Kidney (tissue), 13 donors: ENCODE measurements at regions not wholly inside any gene's neighbourhood (a gene's known extent, or its start where the extent isn't known, plus 50 kb on each side); places are given as distances from the start of the nearest gene placed in this dataset.
A peak's percentile ranks its signal among the peaks of the same experiment; 100 is the strongest.

Experiments used
- DNase-seq, 5 donors: peaks; one replicate each; pipeline ENCODE4 v3.0.0-alpha.2; 2013 to 2020
- FAIRE-seq: peaks from 2 replicates; lab custom pipeline; 2012; peaks lifted over from hg19 to GRCh38; lab: Jason Lieb, UNC
- H3K27ac ChIP-seq, 2 donors: one replicate each; pipeline ENCODE4 v1.7.0; 2013; ENCODE audit warnings: low read depth in 2 of 2, low read length in 2 of 2, inconsistent platforms in 1 of 2
- H3K27me3 ChIP-seq: one replicate; pipeline ENCODE4 v1.7.1; 2013; ENCODE audit warnings: low read length, inconsistent platforms; ENCODE audit not compliant: control insufficient read depth, insufficient read depth
- H3K36me3 ChIP-seq, 3 donors: one replicate each; pipeline versions ENCODE4 v1.7.0 to v1.7.1; 2013; ENCODE audit warnings: low read length in 3 of 3, control low read depth in 1 of 3, inconsistent platforms in 1 of 3; ENCODE audit not compliant: insufficient read depth in 3 of 3, control insufficient read depth in 2 of 3
- H3K4me1 ChIP-seq, 3 donors: one replicate each; pipeline versions ENCODE4 v1.7.0 to v1.7.1; 2013; ENCODE audit warnings: low read length in 3 of 3, inconsistent platforms in 1 of 3, low read depth in 1 of 3; ENCODE audit not compliant: control insufficient read depth in 2 of 3, insufficient read depth in 2 of 3
- H3K4me3 ChIP-seq, 3 donors: one replicate each; pipeline versions ENCODE4 v1.7.0 to v1.8.1; 2013; ENCODE audit warnings: low read length in 3 of 3, control low read depth in 1 of 3, inconsistent platforms in 1 of 3
- H3K9ac ChIP-seq, 3 donors: one replicate each; pipeline versions ENCODE4 v1.7.0 to v1.7.1; 2013; ENCODE audit warnings: low read length in 3 of 3, control low read depth in 1 of 3, inconsistent platforms in 1 of 3
- H3K9me3 ChIP-seq, 3 donors: one replicate each; pipeline versions ENCODE4 v1.7.0 to v1.7.1; 2013; ENCODE audit warnings: low read length in 3 of 3, control low read depth in 1 of 3, inconsistent platforms in 1 of 3; ENCODE audit not compliant: control insufficient read depth in 2 of 3, insufficient read depth in 1 of 3
- intact Hi-C: fragments of 100-400 bp; cut with DNase I; formaldehyde crosslinking; loops from one replicate; pipeline ENCODE4 v1.11.1; 2022
- TF ChIP-seq, protein P1 (sequence below): IDR thresholded peaks from 3 replicates; pipeline ENCODE4 v1.5.1; 2012; ENCODE audit warnings: mild to moderate bottlenecking, moderate library complexity, borderline replicate concordance; ENCODE audit not compliant: insufficient read depth; ENCODE audit errors: extremely low read depth
- donor health status: control.
- donor health status: control.
- donor health status: control.
- donor health status: control.
- donor health status: control.
- donor health status: DM: yes; HTN: yes; CAD: no.
- donor health status: Normal renal cell carcinoma (clear cell type).

DNA sequence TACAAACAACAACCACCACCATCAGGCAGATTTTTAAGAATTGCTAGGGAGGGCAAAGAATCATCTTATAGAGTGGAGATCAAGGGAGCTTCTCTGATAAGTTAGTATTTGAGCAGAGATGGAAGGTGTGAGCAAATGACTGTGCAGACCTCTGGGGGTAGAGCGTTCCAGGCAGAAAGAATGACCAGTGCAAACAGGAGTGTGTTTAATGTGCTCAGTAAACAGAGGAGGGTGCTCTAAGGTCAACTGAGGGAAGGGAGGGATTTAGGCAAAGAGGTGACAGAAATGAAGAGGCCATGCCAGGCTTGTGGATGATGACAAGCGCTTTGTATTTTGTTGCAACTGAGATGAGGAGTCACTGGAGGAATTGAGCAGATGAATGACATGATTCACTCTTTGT, 172.5 kb upstream of the GJB5 start:
- DNase-seq (no peak), FAIRE-seq (no peak)
- Histone ChIP-seq H3K27me3 (no peaks in the 10 kb centered on the region), H3K9ac (no peak overlapping the region), H3K27ac (no peak overlapping the region), H3K9me3 (peaks cover 0 to 8% (median 0%) of the 10 kb centered on the region in 3 donors), H3K36me3 (no peaks in the 10 kb centered on the region), H3K4me1 (no peaks in the 10 kb centered on the region), H3K4me3 (no peak overlapping the region)
- TF ChIP-seq, protein P1, sequence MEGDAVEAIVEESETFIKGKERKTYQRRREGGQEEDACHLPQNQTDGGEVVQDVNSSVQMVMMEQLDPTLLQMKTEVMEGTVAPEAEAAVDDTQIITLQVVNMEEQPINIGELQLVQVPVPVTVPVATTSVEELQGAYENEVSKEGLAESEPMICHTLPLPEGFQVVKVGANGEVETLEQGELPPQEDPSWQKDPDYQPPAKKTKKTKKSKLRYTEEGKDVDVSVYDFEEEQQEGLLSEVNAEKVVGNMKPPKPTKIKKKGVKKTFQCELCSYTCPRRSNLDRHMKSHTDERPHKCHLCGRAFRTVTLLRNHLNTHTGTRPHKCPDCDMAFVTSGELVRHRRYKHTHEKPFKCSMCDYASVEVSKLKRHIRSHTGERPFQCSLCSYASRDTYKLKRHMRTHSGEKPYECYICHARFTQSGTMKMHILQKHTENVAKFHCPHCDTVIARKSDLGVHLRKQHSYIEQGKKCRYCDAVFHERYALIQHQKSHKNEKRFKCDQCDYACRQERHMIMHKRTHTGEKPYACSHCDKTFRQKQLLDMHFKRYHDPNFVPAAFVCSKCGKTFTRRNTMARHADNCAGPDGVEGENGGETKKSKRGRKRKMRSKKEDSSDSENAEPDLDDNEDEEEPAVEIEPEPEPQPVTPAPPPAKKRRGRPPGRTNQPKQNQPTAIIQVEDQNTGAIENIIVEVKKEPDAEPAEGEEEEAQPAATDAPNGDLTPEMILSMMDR: no peak
- intact Hi-C loops: no loop called here

DNA sequence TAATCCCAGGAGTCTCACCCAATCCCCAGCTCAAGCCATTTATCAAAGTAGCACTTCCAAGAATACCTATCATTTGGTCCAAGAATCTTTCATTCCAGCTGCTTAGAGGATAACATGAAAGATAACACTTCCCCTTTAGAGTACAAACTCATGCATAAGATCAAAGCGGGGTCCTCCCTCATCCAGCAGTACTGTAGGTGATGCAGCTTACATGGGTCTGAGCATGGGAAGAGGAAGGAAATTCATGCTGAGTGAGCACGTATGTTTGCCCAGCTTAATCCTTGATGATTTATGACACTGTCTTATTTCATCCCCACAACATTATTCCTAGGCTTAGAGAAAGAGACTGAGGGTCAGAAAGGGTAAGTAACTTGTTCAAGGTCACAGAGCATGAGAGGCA, 167.1 kb upstream of the GJB5 start:
- intact Hi-C loops: no loop called here
- Histone ChIP-seq H3K27ac (no peak overlapping the region), H3K4me3 (no peak overlapping the region), H3K4me1 (no peaks in the 10 kb centered on the region), H3K9ac (no peak overlapping the region), H3K36me3 (no peaks in the 10 kb centered on the region), H3K9me3 (no peaks in the 10 kb centered on the region), H3K27me3 (no peaks in the 10 kb centered on the region)
- FAIRE-seq: no peak
- TF ChIP-seq, protein P1: no peak
- DNase-seq: peak in 2 of 5 donors; percentile 24 to 26

DNA sequence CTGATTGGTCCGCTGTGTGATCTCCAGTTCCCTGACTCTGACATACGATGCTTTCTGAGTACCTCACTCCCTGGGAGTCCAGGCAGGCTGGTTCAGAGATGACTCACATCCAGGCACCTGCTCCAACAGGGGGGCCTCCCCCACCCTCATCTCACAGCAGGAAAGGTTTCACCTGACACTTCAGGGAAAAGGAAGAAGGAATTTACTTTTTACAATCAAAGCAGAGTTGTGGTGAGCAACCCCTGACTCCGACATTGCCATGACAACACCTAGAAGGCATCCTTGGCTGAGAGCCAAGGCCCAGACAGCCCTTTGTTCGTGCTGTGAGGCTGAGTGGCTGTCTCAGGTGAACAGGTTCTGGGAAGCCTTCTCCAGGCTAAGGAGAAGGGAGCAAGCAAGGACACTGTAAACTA, 164.6 kb upstream of the GJB5 start:
- TF ChIP-seq, protein P1: no peak
- intact Hi-C loops: no loop called here
- FAIRE-seq (no peak), DNase-seq (peak; percentile 53 to 74 (median 62))
- Histone ChIP-seq H3K9me3 (no peaks in the 10 kb centered on the region), H3K4me1 (no peaks in the 10 kb centered on the region), H3K9ac (no peak overlapping the region), H3K4me3 (no peak overlapping the region), H3K27ac (no peak overlapping the region), H3K36me3 (no peaks in the 10 kb centered on the region), H3K27me3 (no peaks in the 10 kb centered on the region)
